Keratinocyte (primary cell): ENCODE measurements at regions not wholly inside any gene's neighbourhood (a gene's known extent, or its start where the extent isn't known, plus 50 kb on each side); places are given as distances from the start of the nearest gene placed in this dataset.

Experiments
- DNase-seq: peaks from one replicate; pipeline ENCODE4 v3.0.0-alpha.2; 2011; ENCODE audit warnings: low read depth, missing footprints, low spot score
- FAIRE-seq: peaks from 2 replicates; lab custom pipeline; 2011; peaks lifted over from hg19 to GRCh38; lab: Jason Lieb, UNC
- H2AFZ ChIP-seq: 2 replicates; pipeline ENCODE4 v1.6.0; 2012; ENCODE audit warnings: low read length, control low read depth, inconsistent platforms; ENCODE audit not compliant: control insufficient read depth
- H3K27ac ChIP-seq: 2 replicates; pipeline ENCODE4 v1.5.1; 2011; ENCODE audit warnings: low read length; ENCODE audit not compliant: control insufficient read depth, insufficient read depth
- H3K27me3 ChIP-seq: 3 replicates; pipeline ENCODE4 v1.6.0; 2011; ENCODE audit warnings: low read length; ENCODE audit not compliant: control insufficient read depth, insufficient read depth; ENCODE audit errors: extremely low read depth
- H3K36me3 ChIP-seq, 2 experiments: 2 replicates in 1 of 2; 3 replicates in 1 of 2; pipeline ENCODE4 v1.5.1; 2011; ENCODE audit warnings: low read length in 2 of 2, mild to moderate bottlenecking in 1 of 2; ENCODE audit not compliant: control insufficient read depth in 2 of 2, insufficient read depth in 2 of 2; ENCODE audit errors: extremely low read depth in 1 of 2
- H3K4me1 ChIP-seq: 3 replicates; pipeline ENCODE4 v1.5.1; 2011; ENCODE audit warnings: low read length; ENCODE audit not compliant: control insufficient read depth, insufficient read depth; ENCODE audit errors: extremely low read depth
- H3K4me2 ChIP-seq: 3 replicates; pipeline ENCODE4 v1.6.0; 2011; ENCODE audit warnings: low read depth, low read length; ENCODE audit not compliant: control insufficient read depth, insufficient read depth; ENCODE audit errors: extremely low read depth
- H3K4me3 ChIP-seq, 3 experiments: fragments of 200-600 bp in 1 of 3; sonication (generic) in 1 of 3; 2 replicates in 2 of 3; 3 replicates in 1 of 3; pipeline ENCODE4 v1.5.1; 2011 to 2016; ENCODE audit warnings: low read length in 3 of 3, mild to moderate bottlenecking in 3 of 3, control low read depth in 2 of 3, inconsistent platforms in 1 of 3, low read depth in 1 of 3, mixed read lengths in 1 of 3, mixed run types in 1 of 3, moderate library complexity in 1 of 3; ENCODE audit not compliant: control insufficient read depth in 2 of 3, insufficient read depth in 2 of 3; ENCODE audit errors: extremely low read depth in 1 of 3
- H3K79me2 ChIP-seq: 2 replicates; pipeline ENCODE4 v1.6.0; 2012; ENCODE audit warnings: low read length; ENCODE audit not compliant: control insufficient read depth, insufficient read depth
- H3K9ac ChIP-seq: 3 replicates; pipeline ENCODE4 v1.6.0; 2011; ENCODE audit warnings: low read length; ENCODE audit not compliant: control insufficient read depth, insufficient read depth; ENCODE audit errors: extremely low read depth
- H3K9me1 ChIP-seq: 3 replicates; pipeline ENCODE4 v1.6.0; 2011; ENCODE audit warnings: low read length; ENCODE audit not compliant: control insufficient read depth, insufficient read depth; ENCODE audit errors: extremely low read depth
- H3K9me3 ChIP-seq: 2 replicates; pipeline ENCODE4 v1.5.1; 2012; ENCODE audit warnings: low read depth, low read length; ENCODE audit not compliant: control insufficient read depth
- H4K20me1 ChIP-seq: 3 replicates; pipeline ENCODE4 v1.6.0; 2011; ENCODE audit warnings: low read length; ENCODE audit not compliant: control insufficient read depth, insufficient read depth; ENCODE audit errors: extremely low read depth
- EZH2 ChIP-seq: IDR thresholded peaks from one replicate; pipeline ENCODE4 v1.6.1; 2012; ENCODE audit warnings: inconsistent platforms, mild to moderate bottlenecking, low read length, moderate library complexity
- dilution Hi-C: fragments of 300-500 bp; cut with MboI; formaldehyde crosslinking; loops from one replicate; pipeline ENCODE4 v1.7.0; 2020; ENCODE audit warnings: low sequenced_read_pairs; ENCODE audit not compliant: extremely low pct_ligation_motif_present
- TF ChIP-seq, protein P1 (sequence below), 3 experiments: IDR thresholded peaks in 1 of 3; conservative IDR thresholded peaks in 1 of 3; optimal IDR thresholded peaks in 1 of 3; 2 replicates in 2 of 3; 3 replicates in 1 of 3; pipeline versions ENCODE3 to v1.5.1; 2011; ENCODE audit warnings: low read length in 3 of 3, mild to moderate bottlenecking in 3 of 3, moderate library complexity in 2 of 3, control low read depth in 1 of 3, inconsistent platforms in 1 of 3; ENCODE audit not compliant: insufficient read depth in 2 of 3; ENCODE audit errors: extremely low read depth in 1 of 3

DNA sequence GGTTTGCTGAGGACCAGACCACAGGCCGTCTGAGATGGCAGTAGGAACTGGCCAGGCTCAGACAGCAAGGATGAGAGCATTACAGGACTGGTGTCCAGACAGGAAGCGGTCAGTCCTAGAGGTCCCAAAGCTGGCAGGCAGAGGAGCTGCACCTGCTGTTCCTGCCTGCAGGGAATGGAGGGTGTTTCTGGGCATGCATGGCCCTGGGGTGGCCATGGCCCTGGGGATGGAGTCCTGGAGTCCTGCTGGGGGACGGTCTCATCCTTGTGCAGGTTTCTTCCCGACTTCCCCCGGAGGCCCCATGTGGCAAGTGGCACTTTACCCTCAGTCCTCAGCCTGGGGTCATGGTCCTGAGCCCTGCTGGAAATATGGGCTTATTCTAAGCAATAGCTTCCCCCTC, 274.9 kb upstream of the ADARB2 start:
- no peaks in the 10 kb centered on the region for H3K27me3 ChIP-seq
- FAIRE-seq, result no peak
- no peak overlapping the region for H3K27ac ChIP-seq
- H3K9ac ChIP-seq, result no peak overlapping the region
- dilution Hi-C loops, result no loop called here
- H3K9me1 ChIP-seq, result no peaks in the 10 kb centered on the region
- H3K36me3 ChIP-seq, result no peaks in the 10 kb centered on the region
- DNase-seq, result no peak
- H4K20me1 ChIP-seq, result no peaks in the 10 kb centered on the region
- H3K79me2 ChIP-seq, result no peaks in the 10 kb centered on the region
- H3K4me2 ChIP-seq, result no peak overlapping the region
- H3K9me3 ChIP-seq, result no peaks in the 10 kb centered on the region
- TF ChIP-seq, protein P1, sequence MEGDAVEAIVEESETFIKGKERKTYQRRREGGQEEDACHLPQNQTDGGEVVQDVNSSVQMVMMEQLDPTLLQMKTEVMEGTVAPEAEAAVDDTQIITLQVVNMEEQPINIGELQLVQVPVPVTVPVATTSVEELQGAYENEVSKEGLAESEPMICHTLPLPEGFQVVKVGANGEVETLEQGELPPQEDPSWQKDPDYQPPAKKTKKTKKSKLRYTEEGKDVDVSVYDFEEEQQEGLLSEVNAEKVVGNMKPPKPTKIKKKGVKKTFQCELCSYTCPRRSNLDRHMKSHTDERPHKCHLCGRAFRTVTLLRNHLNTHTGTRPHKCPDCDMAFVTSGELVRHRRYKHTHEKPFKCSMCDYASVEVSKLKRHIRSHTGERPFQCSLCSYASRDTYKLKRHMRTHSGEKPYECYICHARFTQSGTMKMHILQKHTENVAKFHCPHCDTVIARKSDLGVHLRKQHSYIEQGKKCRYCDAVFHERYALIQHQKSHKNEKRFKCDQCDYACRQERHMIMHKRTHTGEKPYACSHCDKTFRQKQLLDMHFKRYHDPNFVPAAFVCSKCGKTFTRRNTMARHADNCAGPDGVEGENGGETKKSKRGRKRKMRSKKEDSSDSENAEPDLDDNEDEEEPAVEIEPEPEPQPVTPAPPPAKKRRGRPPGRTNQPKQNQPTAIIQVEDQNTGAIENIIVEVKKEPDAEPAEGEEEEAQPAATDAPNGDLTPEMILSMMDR (optimal IDR thresholded peaks at IDR 0.05 in 1 of 3, IDR thresholded peaks at IDR 0.05 in 1 of 3, conservative IDR thresholded peaks at IDR 0.05 in 1 of 3; ENCODE audit: extremely low read depth in 1 of 3, insufficient read depth in 2 of 3, low read length in 3 of 3), result no peak
- TF ChIP-seq EZH2, result no peak
- no peaks in the 10 kb centered on the region for H3K4me1 ChIP-seq
- H3K4me3 ChIP-seq, result no peak overlapping the region
- H2AFZ ChIP-seq, result no peak overlapping the region

DNA sequence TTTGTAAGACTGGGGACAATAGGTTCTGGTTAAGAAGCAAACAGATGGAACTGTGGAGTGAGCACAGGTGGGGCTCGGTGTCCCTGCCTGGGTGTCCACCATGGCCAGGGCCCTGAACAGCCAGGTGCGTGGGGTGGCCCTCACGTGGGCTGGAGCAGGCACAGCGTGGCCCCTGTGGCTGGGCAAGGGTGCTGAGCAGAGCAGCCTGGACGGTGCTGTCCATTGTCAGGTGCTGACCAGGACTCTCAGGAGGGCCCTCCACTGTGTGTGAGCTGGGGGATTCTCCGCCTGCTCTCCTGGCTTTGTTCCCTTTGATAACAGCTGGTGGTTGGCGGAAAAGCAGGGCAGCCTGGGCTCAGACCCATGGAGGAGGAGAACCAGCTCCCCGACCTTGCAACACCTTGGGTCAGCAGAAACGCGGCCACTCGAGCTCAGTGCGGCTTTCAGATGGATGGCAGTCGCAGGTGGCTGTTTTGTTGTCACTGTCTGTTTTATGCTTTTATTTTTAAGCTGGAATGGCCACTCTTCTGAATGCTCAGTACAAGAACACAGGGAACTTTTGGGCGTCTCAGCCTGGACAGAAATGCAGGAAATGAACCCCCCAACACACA, 273.9 kb upstream of the ADARB2 start:
- no peaks in the 10 kb centered on the region for H3K4me1 ChIP-seq
- no peak overlapping the region for H2AFZ ChIP-seq
- no peak overlapping the region for H3K9ac ChIP-seq
- H4K20me1 ChIP-seq, result no peaks in the 10 kb centered on the region
- H3K27me3 ChIP-seq, result no peaks in the 10 kb centered on the region
- FAIRE-seq (no peak), DNase-seq (no peak)
- dilution Hi-C loops, result no loop called here
- peaks cover 1% of the 10 kb centered on the region for H3K9me3 ChIP-seq
- no peaks in the 10 kb centered on the region for H3K79me2 ChIP-seq
- no peak overlapping the region for H3K27ac ChIP-seq
- H3K4me2 ChIP-seq, result no peak overlapping the region
- H3K4me3 ChIP-seq, result no peak overlapping the region
- no peaks in the 10 kb centered on the region for H3K9me1 ChIP-seq
- TF ChIP-seq, protein P1 (optimal IDR thresholded peaks at IDR 0.05 in 1 of 3, IDR thresholded peaks at IDR 0.05 in 1 of 3, conservative IDR thresholded peaks at IDR 0.05 in 1 of 3; ENCODE audit: extremely low read depth in 1 of 3, insufficient read depth in 2 of 3, low read length in 3 of 3), result no peak
- no peak for TF ChIP-seq EZH2
- no peaks in the 10 kb centered on the region for H3K36me3 ChIP-seq
